ENCODE measurements at regions not wholly inside any gene's neighbourhood (a gene's known extent, or its start where the extent isn't known, plus 50 kb on each side); places are given as distances from the start of the nearest gene placed in this dataset.

- peak in 1 of 8 experiments; percentile 29 for ATAC-seq (replicated peaks in 6 of 8)
- Histone ChIP-seq H3K4me1 (replicated peaks in 1 of 2) (no peaks in the 10 kb centered on the region), H3K27ac (no peak overlapping the region), H3K4me3 (no peak overlapping the region)
- WGBS, 10 experiments = 25 to 100% (median 62%) methylated on average over 1 to 4 of the region's 4 CpGs; no CpG with 5 or more reads in 3 of the 10 experiments
- in situ Hi-C loops (cut with MboI; ENCODE audit: low pct_unique_long_range_greater_than_20kb in 2 of 9, low sequenced_read_pairs in 9 of 9, unreplicated experiment in 9 of 9) = no loop called here
These were observed 126.7 kb upstream of the TSPAN5 start for GRCh38 chr4:98784947-98785706.

GRCh38 chr4:98781641-98782357 lies 123.4 kb upstream of the TSPAN5 start:
- in situ Hi-C loops (cut with MboI; ENCODE audit: low pct_unique_long_range_greater_than_20kb in 2 of 9, low sequenced_read_pairs in 9 of 9, unreplicated experiment in 9 of 9) = no loop called here
- WGBS, 10 experiments = 34 to 90% (median 51%) methylated on average over 2 to 5 of the region's 5 CpGs
- Histone ChIP-seq H3K4me3 (no peak overlapping the region), H3K27ac (no peak overlapping the region), H3K4me1 (replicated peaks in 1 of 2) (no peaks in the 10 kb centered on the region)
- no peak for ATAC-seq (replicated peaks in 6 of 8)

GRCh38 chr4:98780926-98781325 lies 122.5 kb upstream of the TSPAN5 start:
- no peak overlapping the region for H3K4me3 ChIP-seq
- H3K27ac ChIP-seq = no peak overlapping the region
- in situ Hi-C loops (cut with MboI; ENCODE audit: low pct_unique_long_range_greater_than_20kb in 2 of 9, low sequenced_read_pairs in 9 of 9, unreplicated experiment in 9 of 9) = no loop called here
- ATAC-seq (replicated peaks in 6 of 8) = no peak
- H3K4me1 ChIP-seq (replicated peaks in 1 of 2) = no peaks in the 10 kb centered on the region
- 7 to 90% (median 60%) methylated on average over 1 to 3 of the region's 3 CpGs; no CpG with 5 or more reads in 3 of the 10 experiments for WGBS, 10 experiments

- Histone ChIP-seq H3K4me1 (replicated peaks in 1 of 2) (no peaks in the 10 kb centered on the region), H3K27ac (no peak overlapping the region), H3K4me3 (no peak overlapping the region)
- ATAC-seq (replicated peaks in 6 of 8) = no peak
- WGBS, 10 experiments = 0 to 78% (median 59%) methylated on average over 2 to 3 of the region's 3 CpGs; no CpG with 5 or more reads in 3 of the 10 experiments
- in situ Hi-C loops (cut with MboI; ENCODE audit: low pct_unique_long_range_greater_than_20kb in 2 of 9, low sequenced_read_pairs in 9 of 9, unreplicated experiment in 9 of 9) = no loop called here
These were observed 120.7 kb upstream of the TSPAN5 start for GRCh38 chr4:98779088-98779487.

- Histone ChIP-seq H3K4me1 (replicated peaks in 1 of 2) (no peaks in the 10 kb centered on the region), H3K27ac (no peak overlapping the region), H3K4me3 (no peak overlapping the region)
- WGBS, 10 experiments = 31 to 91% (median 78%) methylated on average over 2 to 4 of the region's 4 CpGs; no CpG with 5 or more reads in 1 of the 10 experiments
- in situ Hi-C loops (cut with MboI; ENCODE audit: low pct_unique_long_range_greater_than_20kb in 2 of 9, low sequenced_read_pairs in 9 of 9, unreplicated experiment in 9 of 9) = no loop called here
- ATAC-seq (replicated peaks in 6 of 8) = peak in 1 of 8 experiments; percentile 58
These were observed 119.8 kb upstream of the TSPAN5 start for GRCh38 chr4:98778206-98778605.

GRCh38 chr4:98775672-98776071 lies 117.3 kb upstream of the TSPAN5 start:
- WGBS, 10 experiments = 40 to 100% (median 100%) methylated on average over 1 to 2 of the region's 2 CpGs

GRCh38 chr4:98773638-98774037 lies 115.2 kb upstream of the TSPAN5 start:
- WGBS, 10 experiments = 56 to 100% (median 88%) methylated on average over 1 to 4 of the region's 4 CpGs; no CpG with 5 or more reads in 1 of the 10 experiments
- H3K27ac ChIP-seq = no peak overlapping the region
- in situ Hi-C loops (cut with MboI; ENCODE audit: low pct_unique_long_range_greater_than_20kb in 2 of 9, low sequenced_read_pairs in 9 of 9, unreplicated experiment in 9 of 9) = no loop called here
- peaks cover 8 to 10% of the 10 kb centered on the region in 2 donors for H3K4me1 ChIP-seq (replicated peaks in 1 of 2)
- H3K4me3 ChIP-seq = no peak overlapping the region
- no peak for ATAC-seq (replicated peaks in 6 of 8)

More at GRCh38 chr4:98775672-98776071, 117.3 kb upstream of the TSPAN5 start:
- Histone ChIP-seq H3K4me1 (replicated peaks in 1 of 2) (peaks cover 8 to 10% of the 10 kb centered on the region in 2 donors), H3K27ac (no peak overlapping the region), H3K4me3 (no peak overlapping the region)
- no peak for ATAC-seq (replicated peaks in 6 of 8)
- in situ Hi-C loops (cut with MboI; ENCODE audit: low pct_unique_long_range_greater_than_20kb in 2 of 9, low sequenced_read_pairs in 9 of 9, unreplicated experiment in 9 of 9) = no loop called here

GRCh38 chr4:98771959-98772632 lies 113.7 kb upstream of the TSPAN5 start:
- Histone ChIP-seq H3K27ac (no peak overlapping the region), H3K4me1 (replicated peaks in 1 of 2) (peaks cover 8 to 10% of the 10 kb centered on the region in 2 donors), H3K4me3 (no peak overlapping the region)
- ATAC-seq (replicated peaks in 6 of 8) = peak in 5 of 8 experiments; percentile 78 to 94 (median 84)
- in situ Hi-C loops (cut with MboI; ENCODE audit: low pct_unique_long_range_greater_than_20kb in 2 of 9, low sequenced_read_pairs in 9 of 9, unreplicated experiment in 9 of 9) = no loop called here
- 0 to 100% (median 36%) methylated on average over 1 to 5 of the region's 5 CpGs; no CpG with 5 or more reads in 2 of the 10 experiments for WGBS, 10 experiments

GRCh38 chr4:98765771-98766170 lies 107.4 kb upstream of the TSPAN5 start:
- Histone ChIP-seq H3K4me3 (no peak overlapping the region), H3K4me1 (replicated peaks in 1 of 2) (no peaks in the 10 kb centered on the region), H3K27ac (no peak overlapping the region)
- WGBS, 10 experiments = 0 to 100% (median 46%) methylated on average over 1 of the region's 1 CpG
- ATAC-seq (replicated peaks in 6 of 8) = no peak
- in situ Hi-C loops (cut with MboI; ENCODE audit: low pct_unique_long_range_greater_than_20kb in 2 of 9, low sequenced_read_pairs in 9 of 9, unreplicated experiment in 9 of 9) = no loop called here

GRCh38 chr4:98758182-98758581 lies 99.8 kb upstream of the TSPAN5 start:
- WGBS, 10 experiments = 29 to 100% (median 60%) methylated on average over 1 of the region's 1 CpG; no CpG with 5 or more reads in 5 of the 10 experiments
- ATAC-seq (replicated peaks in 6 of 8) = no peak
- no peaks in the 10 kb centered on the region for H3K4me1 ChIP-seq (replicated peaks in 1 of 2)
- no peak overlapping the region for H3K4me3 ChIP-seq
- no peak overlapping the region for H3K27ac ChIP-seq
- in situ Hi-C loops (cut with MboI; ENCODE audit: low pct_unique_long_range_greater_than_20kb in 2 of 9, low sequenced_read_pairs in 9 of 9, unreplicated experiment in 9 of 9) = no loop called here

- no peaks in the 10 kb centered on the region for H3K4me1 ChIP-seq (replicated peaks in 1 of 2)
- no peak for ATAC-seq (replicated peaks in 6 of 8)
- H3K27ac ChIP-seq = no peak overlapping the region
- no peak overlapping the region for H3K4me3 ChIP-seq
- in situ Hi-C loops (cut with MboI; ENCODE audit: low pct_unique_long_range_greater_than_20kb in 2 of 9, low sequenced_read_pairs in 9 of 9, unreplicated experiment in 9 of 9) = no loop called here
- WGBS, 10 experiments = 30 to 100% (median 89%) methylated on average over 1 of the region's 1 CpG; no CpG with 5 or more reads in 1 of the 10 experiments
These were observed 96.3 kb upstream of the TSPAN5 start for GRCh38 chr4:98754736-98755135.

- H3K27ac ChIP-seq = no peak overlapping the region
- peaks cover 10 to 11% of the 10 kb centered on the region in 2 donors for H3K4me1 ChIP-seq (replicated peaks in 1 of 2)
- in situ Hi-C loops (cut with MboI; ENCODE audit: low pct_unique_long_range_greater_than_20kb in 2 of 9, low sequenced_read_pairs in 9 of 9, unreplicated experiment in 9 of 9) = loop anchor here in 1 of 9 experiments (25.0 kb wide), 1 partner anchor 313 kb away; no protein-coding TSS in a partner anchor
- no peak for ATAC-seq (replicated peaks in 6 of 8)
- H3K4me3 ChIP-seq = no peak overlapping the region
These were observed 90.8 kb upstream of the TSPAN5 start for GRCh38 chr4:98749206-98749605.

GRCh38 chr4:98748609-98749008 lies 90.2 kb upstream of the TSPAN5 start:
- Histone ChIP-seq H3K27ac (no peak overlapping the region), H3K4me3 (no peak overlapping the region), H3K4me1 (replicated peaks in 1 of 2) (peaks cover 10 to 11% of the 10 kb centered on the region in 2 donors)
- no peak for ATAC-seq (replicated peaks in 6 of 8)
- WGBS, 10 experiments = 80 to 100% (median 100%) methylated on average over 1 to 2 of the region's 2 CpGs; no CpG with 5 or more reads in 5 of the 10 experiments
- in situ Hi-C loops (cut with MboI; ENCODE audit: low pct_unique_long_range_greater_than_20kb in 2 of 9, low sequenced_read_pairs in 9 of 9, unreplicated experiment in 9 of 9) = loop anchor here in 1 of 9 experiments (25.0 kb wide), 1 partner anchor 314 kb away; no protein-coding TSS in a partner anchor
